NCI-H82 treated with DMSO at 0.1 percent for 48 hours (cell line): ENCODE measurements at regions not wholly inside any gene's neighbourhood (a gene's known extent, or its start where the extent isn't known, plus 50 kb on each side); places are given as distances from the start of the nearest gene placed in this dataset.

Source experiments
- DNase-seq: peaks from one replicate; lab custom pipeline; 2025; ENCODE audit not compliant: unreplicated experiment; lab: John Stamatoyannopoulos, UW

DNA sequence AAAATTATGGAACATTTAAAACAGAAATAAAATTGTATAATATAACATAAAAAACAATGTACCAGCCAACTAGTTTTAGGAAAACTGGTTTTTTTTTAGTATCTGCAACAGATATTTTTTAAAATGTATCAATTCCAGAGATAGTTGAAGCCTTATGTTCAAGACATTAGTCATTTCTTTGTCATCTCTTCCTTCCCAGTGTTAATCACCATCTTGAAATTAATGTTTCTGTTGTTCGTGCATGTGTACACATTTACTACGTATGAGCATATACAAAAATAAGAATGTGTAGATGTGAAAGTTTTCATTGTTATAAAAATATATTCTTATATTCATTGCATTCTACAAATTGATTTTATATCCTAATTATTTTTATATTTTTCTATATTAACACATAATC is 1062.1 kb downstream of the SLC6A15 start:
- no peak for DNase-seq

GRCh38 chr12:83848702-83849101 is 1063.9 kb downstream of the SLC6A15 start:
- no peak for DNase-seq

DNA sequence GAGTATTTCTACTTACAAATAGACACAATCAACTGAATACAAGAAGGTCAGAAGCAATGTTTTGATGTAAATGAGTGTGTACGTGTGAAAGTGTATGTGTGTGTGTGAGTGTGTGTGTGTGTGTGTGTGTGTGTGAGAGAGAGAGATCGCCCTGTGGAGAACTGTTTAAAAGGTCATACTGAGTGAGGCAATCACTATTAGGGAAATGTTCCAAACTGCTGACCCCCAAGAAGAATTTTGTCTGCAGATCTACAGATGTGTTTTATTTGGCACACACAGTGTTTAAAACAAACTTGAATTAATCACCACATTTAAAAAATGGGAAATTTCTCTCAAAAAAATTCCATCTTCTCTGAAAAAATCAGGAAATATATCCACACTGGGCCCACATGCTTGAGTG is 1069.1 kb downstream of the SLC6A15 start:
- DNase-seq = no peak

GRCh38 chr12:83841620-83842019 is 1071.0 kb downstream of the SLC6A15 start:
- DNase-seq = no peak

GRCh38 chr12:83827860-83828259 is 1084.7 kb downstream of the SLC6A15 start:
- no peak for DNase-seq

DNA sequence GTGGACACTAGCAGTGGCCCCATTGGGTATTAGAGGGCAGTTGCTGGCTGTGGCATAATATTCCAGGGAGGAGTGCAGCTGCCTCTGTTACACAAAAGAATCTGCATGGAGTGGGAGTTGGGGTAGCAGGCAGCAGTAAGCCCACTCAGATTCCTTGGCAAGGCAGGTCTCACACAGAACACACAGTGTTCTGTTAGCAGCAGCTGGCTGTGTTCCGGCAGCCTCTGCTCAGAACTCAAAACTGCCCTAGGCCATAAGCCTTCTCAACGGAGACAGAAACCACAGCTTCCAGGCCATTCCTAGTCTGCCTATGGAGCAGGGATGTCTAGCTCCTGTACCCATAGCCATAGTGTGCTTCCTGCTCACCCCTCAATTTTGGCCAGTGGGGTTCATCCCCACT is 1085.4 kb downstream of the SLC6A15 start:
- no peak for DNase-seq

- no peak for DNase-seq
These were observed 1086.5 kb downstream of the SLC6A15 start for GRCh38 chr12:83826112-83826511.

- DNase-seq = peak; percentile 47
These were observed 1089.1 kb downstream of the SLC6A15 start for GRCh38 chr12:83823386-83824045.

DNA sequence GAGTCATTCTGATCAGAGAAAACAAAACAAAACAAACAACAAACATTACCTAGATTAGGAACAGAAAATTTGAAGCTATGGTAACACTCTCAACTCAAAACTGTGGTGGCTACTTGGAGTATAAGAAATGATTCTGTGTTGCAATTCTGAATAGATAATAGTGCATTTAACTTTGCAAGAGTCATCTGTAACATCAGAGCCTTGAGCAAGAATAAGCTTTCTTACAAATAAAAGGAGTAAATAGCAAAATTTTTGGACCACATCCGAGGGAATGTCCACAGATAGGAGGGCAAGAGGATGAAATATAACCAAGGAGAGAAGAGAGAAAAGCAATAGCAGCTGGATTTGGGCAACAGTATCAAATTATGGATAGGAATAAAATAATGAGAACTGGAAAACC is 1090.6 kb downstream of the SLC6A15 start:
- no peak for DNase-seq

DNA sequence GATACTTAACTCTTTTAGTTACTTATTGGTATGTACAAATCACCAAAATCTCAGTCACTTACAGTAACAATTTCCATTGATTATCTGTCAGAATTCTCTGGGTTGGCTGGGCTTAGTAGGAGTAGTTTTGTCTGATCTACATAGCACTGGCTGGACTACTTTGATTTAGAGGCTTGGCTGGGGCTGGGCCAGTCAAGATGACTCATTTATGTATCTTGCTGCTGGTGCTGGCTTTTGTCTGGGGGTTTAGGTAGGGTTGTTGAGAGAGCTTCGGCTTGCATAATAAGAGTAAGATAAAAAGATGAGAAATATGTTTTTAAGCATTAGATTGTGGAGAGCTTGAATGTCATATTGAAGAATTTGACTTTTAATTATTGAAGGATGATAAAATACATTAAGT is 1093.7 kb downstream of the SLC6A15 start:
- DNase-seq = no peak

DNA sequence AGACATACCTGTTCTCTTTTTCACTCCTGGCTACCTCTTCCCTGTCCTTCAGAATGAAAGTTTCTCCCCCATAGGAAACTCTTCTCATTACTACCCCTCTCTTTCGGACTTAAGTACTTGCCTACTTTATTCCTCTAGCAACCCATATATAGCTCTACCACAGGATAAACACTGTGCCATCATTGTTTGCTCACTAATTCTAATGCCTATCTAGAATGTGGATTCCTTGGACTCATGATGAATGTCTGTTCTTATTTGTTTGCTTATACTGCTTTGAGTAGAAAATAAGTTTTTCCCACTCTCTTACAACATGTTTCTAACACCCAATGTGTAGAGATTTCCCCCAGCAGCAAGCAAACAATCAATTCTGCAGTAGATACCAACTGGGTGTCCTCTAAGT is 1094.9 kb downstream of the SLC6A15 start:
- no peak for DNase-seq

DNA sequence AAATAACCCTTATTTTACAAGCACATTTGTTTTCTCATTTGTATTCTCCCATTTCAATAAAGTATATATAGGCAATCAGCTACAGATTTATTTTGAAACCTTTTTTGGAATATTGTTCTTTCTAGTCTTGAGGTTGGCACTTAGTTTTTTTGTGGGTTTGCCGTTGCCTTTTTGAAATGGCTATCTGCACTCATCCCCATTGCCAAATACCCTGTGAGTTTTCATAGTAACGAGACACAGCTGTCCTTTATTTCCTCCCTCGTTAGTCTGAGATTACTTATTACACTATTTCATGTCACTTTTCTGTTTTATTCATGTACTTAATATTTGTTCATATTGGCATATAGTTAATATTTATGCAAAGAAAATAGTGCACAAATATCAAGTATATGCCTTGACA is 1104.0 kb downstream of the SLC6A15 start:
- no peak for DNase-seq

GRCh38 chr12:83807871-83808270 is 1104.7 kb downstream of the SLC6A15 start:
- DNase-seq = no peak

GRCh38 chr12:83805873-83806272 is 1106.7 kb downstream of the SLC6A15 start:
- DNase-seq = no peak

GRCh38 chr12:83805156-83805772 is 1107.3 kb downstream of the SLC6A15 start:
- DNase-seq = no peak

DNA sequence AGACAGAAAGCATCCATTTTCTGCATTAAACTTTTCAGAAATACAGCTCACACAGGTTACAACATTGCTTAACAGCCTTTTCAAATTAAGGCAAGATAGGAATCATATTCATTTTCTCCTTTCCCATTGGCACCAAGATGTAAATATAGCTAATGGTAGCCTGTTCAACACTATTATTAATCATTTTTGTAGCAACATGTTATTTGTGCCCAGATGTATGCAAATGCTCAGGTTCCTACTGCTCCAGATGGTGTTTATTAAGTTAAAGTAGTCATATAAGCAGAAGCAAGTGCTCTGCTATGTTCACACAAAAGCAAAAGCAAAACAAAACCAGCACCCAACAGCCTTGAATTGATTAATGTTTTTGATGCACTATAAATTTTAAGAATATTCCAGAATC is 1110.6 kb downstream of the SLC6A15 start:
- DNase-seq = no peak

GRCh38 chr12:83800022-83800421 is 1112.6 kb downstream of the SLC6A15 start:
- DNase-seq = no peak

DNA sequence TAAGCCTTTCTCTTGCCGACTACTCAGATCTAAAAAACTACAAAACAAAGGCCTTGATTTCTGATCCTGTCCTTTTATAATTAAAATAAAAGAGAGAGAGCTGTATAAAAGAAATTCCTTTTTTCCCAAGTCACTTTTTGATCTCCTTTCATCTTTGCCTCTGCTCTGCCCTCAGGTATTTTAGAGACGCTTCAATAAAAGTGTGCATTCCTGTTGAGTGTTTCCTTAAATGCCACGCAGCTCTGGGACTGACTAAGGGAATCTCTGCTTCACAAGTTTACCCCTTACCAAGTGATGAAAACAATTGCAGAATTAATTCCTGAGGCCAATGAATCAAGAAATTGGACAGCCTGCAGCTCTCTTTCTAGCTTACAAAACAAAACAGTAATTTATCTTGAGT is 1109.8 kb downstream of the TMTC2 start:
- DNase-seq = no peak

DNA sequence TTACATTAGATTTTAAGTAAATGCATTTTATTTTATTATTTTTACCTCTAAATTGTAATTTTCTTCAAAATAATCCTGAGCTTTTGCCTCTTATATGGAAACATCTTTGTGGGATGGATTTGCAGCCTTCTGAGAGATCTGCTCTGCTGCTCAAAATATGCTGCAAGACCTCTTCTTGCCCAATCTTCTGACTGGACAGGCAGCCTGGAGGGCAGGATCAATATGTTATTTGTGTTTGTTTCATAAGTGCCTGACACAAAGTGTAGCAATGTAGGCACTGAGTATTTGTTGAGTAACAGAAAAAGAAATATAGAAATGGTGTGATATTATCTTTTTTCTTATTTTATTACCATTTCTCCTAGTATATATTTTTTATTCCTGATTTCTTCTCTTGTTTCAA is 1106.9 kb downstream of the TMTC2 start:
- no peak for DNase-seq

- no peak for DNase-seq
These were observed 1097.7 kb downstream of the TMTC2 start for GRCh38 chr12:83784298-83784890.

- no peak for DNase-seq
These were observed 1092.8 kb downstream of the TMTC2 start for GRCh38 chr12:83779526-83779925.

GRCh38 chr12:83769151-83769550 is 1082.4 kb downstream of the TMTC2 start:
- DNase-seq = no peak

DNA sequence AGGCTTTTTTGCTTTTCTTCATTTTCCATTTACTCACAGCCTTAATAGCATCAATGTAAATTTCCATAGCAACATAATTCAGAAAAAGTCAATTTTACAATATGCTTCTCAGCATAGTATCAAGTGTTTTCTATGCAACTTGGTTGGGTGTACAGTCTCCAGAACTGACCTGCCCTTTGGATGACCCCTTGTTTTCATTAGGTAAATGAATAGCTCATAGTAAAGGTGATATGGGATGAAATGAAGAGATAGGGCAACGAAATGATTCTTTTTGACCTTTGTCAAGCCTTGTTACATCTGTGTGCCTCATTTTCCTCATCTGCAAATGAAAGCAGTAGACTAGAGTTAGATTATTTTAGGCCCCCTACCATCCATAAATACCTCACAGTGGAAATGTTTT is 1081.0 kb downstream of the TMTC2 start:
- DNase-seq = no peak
